HG03354 (cell line): ENCODE measurements at regions not wholly inside any gene's neighbourhood (a gene's known extent, or its start where the extent isn't known, plus 50 kb on each side); places are given as distances from the start of the nearest gene placed in this dataset.

Source experiments
- ATAC-seq: cut with Tn5 transposase; IDR thresholded peaks from one replicate; pipeline ENCODE4 v1.9.1; 2021; ENCODE audit warnings: mild to moderate bottlenecking; ENCODE audit not compliant: unreplicated experiment, poor library complexity, severe bottlenecking

GRCh38 chr9:88748566-88749261, 213.7 kb downstream of the NXNL2 start:
- no peak for ATAC-seq

GRCh38 chr9:88749420-88749819, 214.4 kb downstream of the NXNL2 start:
- no peak for ATAC-seq

- ATAC-seq: no peak
Observed at GRCh38 chr9:88750832-88751360, 215.9 kb downstream of the NXNL2 start.

- ATAC-seq: no peak
Observed at GRCh38 chr9:88751781-88752180, 216.8 kb downstream of the NXNL2 start.

- no peak for ATAC-seq
Observed at GRCh38 chr9:88753691-88754367, 218.9 kb downstream of the NXNL2 start.

GRCh38 chr9:88754452-88754851, 219.5 kb downstream of the NXNL2 start:
- ATAC-seq: no peak

GRCh38 chr9:88754886-88755285, 219.9 kb downstream of the NXNL2 start:
- ATAC-seq: no peak

- no peak for ATAC-seq
Observed at GRCh38 chr9:88757406-88758010, 222.5 kb downstream of the NXNL2 start.

GRCh38 chr9:88759364-88759763, 224.4 kb downstream of the NXNL2 start:
- no peak for ATAC-seq

GRCh38 chr9:88766778-88767503, 224.3 kb upstream of the S1PR3 start:
- ATAC-seq: no peak

- no peak for ATAC-seq
Observed at GRCh38 chr9:88767504-88767790, 223.8 kb upstream of the S1PR3 start.

GRCh38 chr9:88772575-88772974, 218.7 kb upstream of the S1PR3 start:
- ATAC-seq: no peak

- no peak for ATAC-seq
Observed at GRCh38 chr9:88773126-88773525, 218.1 kb upstream of the S1PR3 start.

GRCh38 chr9:88773627-88774244, 217.5 kb upstream of the S1PR3 start:
- ATAC-seq: no peak

- ATAC-seq: no peak
Observed at GRCh38 chr9:88775037-88775471, 216.2 kb upstream of the S1PR3 start.

- no peak for ATAC-seq
Observed at GRCh38 chr9:88775559-88775958, 215.7 kb upstream of the S1PR3 start.

- ATAC-seq: no peak
Observed at GRCh38 chr9:88775966-88776365, 215.3 kb upstream of the S1PR3 start.

GRCh38 chr9:88776717-88777497, 214.4 kb upstream of the S1PR3 start:
- no peak for ATAC-seq
